ENCODE measurements at regions not wholly inside any gene's neighbourhood (a gene's known extent, or its start where the extent isn't known, plus 50 kb on each side); places are given as distances from the start of the nearest gene placed in this dataset.
"Not testable (repeated sequence)": the region's sequence is repeated elsewhere in the genome, so short reads cannot be mapped to it uniquely, and the experiment has no call there.

- peak; percentile 61 for TF ChIP-seq CTCF (CRISPR knock-in tag; IDR thresholded peaks at IDR 0.05)
- not testable (repeated sequence) for TF ChIP-seq SP2 (CRISPR knock-in tag; IDR thresholded peaks at IDR 0.05); MED1 (CRISPR knock-in tag; IDR thresholded peaks at IDR 0.05); SOX5 (CRISPR knock-in tag; IDR thresholded peaks at IDR 0.05; ENCODE audit: borderline replicate concordance); MYC (CRISPR knock-in tag; IDR thresholded peaks at IDR 0.05; ENCODE audit: borderline replicate concordance)
These were observed 86.7 kb downstream of the FAM72C start for GRCh38 chr1:143884932-143885574.
